Iris pigment epithelial cell (primary cell): ENCODE measurements at regions not wholly inside any gene's neighbourhood (a gene's known extent, or its start where the extent isn't known, plus 50 kb on each side); places are given as distances from the start of the nearest gene placed in this dataset.

Source experiments
- DNase-seq: peaks from one replicate; pipeline ENCODE4 v3.0.0-alpha.2; 2011; ENCODE audit warnings: low read depth

DNA sequence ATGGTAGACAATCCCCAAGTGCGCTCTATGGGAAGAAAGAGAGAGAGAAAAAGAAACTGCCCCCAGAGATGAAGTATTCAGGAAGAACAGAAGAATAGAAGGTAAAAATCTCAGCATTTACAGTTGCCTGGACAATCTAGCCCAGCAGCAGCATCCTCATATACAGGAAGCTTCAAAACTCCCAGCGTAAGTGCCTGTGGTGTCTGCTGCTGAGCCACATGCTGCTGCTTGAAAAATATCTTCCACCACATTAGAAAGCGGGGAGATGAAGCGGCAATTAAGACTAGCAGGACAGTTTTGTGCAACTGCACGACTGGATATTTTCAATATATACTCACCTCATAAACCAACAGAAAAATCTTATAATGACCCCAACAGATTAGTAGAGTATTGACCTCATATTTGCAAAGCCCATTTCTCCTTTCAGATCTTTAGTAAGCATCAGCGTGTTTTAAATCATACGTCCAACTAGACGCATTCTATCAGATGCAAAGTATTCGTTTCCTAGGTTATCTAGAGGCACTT lies 972.0 kb upstream of the TENM3 start:
- DNase-seq, result no peak

DNA sequence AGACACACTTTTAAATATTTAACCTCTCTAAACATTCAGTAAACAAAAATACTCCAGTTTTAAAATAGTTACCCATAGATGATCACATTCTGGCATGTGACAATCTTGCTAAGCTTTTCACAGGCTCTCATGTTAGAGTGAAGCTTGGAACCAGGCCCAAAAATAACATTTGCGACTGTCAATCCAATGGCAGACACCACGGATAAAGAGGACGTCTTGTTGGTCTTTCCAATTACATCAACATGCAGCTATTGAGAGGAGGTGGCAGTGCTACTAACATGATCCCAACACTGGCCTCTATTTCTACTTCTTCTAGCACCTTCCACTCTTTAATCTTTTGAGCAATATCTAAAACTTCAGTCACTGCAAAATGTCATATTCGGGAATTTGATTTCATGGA lies 970.8 kb upstream of the TENM3 start:
- no peak for DNase-seq

DNA sequence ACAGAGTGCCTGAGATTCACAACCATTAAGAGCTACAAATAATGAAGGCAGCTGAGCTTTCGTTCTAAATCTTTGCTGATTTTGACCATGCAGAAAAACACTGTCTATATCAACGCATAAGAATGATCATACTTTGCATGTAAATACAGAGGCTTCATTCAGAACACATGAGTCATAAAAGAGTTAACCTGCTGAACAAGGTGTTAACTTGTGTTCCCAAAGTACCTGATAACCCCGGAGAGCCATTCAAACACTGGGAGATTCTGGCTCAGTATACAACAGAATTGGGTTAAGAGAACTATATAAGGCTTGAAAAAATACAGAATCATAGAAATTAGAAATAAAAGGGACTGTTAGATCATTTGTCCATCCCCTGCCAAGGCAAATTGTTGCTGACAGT lies 964.3 kb upstream of the TENM3 start:
- no peak for DNase-seq

DNA sequence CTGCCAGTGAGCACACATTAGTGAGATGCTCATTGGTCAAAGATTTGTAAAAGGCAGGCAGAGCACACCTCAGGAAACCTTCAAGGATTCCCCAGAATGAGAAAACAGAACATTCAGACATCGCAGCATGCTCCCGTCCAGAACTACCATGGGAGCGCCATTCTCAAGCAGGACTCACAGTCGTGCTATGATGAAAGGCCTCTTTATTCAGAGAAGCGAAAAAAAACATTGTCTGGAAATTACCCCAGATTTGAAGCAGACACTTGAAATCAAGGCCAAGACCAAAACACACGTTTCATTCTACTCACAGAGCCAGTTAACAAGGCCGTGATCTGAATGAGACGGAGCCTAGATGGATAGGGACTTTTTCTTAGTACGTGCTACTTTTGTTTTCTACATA lies 961.8 kb upstream of the TENM3 start:
- no peak for DNase-seq

DNA sequence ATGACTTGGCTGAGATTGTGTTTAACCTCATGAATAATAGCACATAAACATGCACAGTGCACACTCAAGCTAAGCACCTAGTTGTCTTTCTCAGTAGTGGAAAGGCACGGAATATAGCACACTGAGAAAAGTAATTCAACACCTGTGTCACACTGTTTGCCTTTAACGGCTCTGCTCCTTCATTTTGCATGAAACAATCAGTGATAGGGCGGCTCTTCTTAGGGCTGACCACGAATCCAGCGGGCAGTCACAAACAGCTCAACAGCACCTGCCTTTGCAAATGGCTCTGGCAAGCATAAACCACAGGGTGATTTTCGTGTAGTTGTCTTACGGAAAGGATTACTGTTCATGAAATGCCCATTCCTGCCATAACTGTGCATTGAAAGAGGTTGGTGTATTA lies 954.0 kb upstream of the TENM3 start:
- no peak for DNase-seq

DNA sequence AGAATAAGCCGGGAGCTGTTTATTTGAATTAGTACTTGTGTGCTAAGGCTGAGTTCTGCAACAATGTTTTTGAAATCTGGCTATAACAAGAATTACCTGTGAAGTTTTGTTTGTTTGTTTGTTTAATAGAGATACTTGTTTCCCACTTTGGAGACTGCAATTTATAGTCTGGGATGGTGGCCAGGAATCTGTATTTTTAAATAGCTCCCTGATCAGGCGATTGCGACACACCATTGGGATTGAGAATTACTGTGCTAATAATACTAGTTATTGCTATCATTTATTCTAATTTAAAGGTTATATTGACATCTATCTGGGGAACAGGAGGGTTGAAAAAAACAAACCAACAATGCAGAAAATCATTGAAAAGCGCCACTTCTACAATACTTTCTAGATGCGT lies 951.6 kb upstream of the TENM3 start:
- DNase-seq, result no peak

DNA sequence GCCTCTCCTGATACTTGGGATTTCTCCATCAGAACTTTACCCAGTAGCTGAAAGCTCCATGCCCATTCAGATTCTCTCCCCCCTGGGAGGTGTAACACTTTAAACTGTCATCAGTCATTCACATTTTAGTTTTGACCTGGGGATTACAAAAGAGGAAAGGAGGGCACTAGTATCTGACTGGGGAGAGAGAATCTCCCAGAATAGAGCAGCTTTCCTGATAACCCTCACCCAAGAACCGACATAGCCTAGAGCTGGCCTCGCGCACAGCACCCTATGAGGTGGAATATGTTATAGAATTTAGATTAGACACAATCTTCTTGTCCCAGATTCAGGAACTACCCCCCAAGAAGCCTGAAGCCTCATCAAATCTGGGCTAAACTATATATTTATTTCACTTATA lies 950.2 kb upstream of the TENM3 start:
- DNase-seq, result no peak

DNA sequence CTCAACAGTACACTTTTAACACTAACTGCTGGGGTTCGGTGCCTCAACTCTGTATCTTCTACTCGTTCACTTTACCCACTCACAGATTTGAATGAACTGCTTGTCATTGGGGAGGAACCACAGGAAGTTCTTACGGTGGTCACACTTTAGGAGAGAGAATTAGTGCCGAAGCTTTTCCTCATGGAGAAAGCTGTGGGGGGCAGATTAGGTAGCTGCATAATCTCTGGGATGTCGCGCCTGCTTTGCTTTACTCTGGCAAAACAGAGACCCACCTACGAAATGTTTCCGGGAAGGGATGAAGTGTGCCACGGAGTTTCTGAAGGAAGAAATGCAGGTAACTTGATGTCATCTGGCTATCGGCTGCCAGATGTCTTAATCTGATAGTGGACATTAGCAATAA lies 949.7 kb upstream of the TENM3 start:
- DNase-seq, result no peak

DNA sequence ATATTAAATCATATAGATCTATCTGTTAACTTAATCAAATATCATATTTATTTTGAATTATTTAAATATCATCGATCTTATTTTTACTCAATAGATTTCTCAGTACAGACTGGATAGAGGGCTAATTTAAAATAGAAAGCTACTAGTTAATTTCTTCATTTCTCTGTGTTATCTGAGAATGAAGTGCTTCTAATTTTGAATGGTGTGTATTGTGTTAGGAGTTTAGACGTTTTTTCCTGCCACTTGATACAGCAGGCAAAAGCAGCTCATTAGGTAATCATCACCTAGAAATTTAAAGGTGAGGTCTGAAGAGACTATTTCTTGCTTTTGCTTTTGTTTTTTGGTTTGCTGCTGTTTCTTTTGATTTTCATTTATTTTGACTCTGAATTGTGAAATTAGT lies 948.8 kb upstream of the TENM3 start:
- no peak for DNase-seq

DNA sequence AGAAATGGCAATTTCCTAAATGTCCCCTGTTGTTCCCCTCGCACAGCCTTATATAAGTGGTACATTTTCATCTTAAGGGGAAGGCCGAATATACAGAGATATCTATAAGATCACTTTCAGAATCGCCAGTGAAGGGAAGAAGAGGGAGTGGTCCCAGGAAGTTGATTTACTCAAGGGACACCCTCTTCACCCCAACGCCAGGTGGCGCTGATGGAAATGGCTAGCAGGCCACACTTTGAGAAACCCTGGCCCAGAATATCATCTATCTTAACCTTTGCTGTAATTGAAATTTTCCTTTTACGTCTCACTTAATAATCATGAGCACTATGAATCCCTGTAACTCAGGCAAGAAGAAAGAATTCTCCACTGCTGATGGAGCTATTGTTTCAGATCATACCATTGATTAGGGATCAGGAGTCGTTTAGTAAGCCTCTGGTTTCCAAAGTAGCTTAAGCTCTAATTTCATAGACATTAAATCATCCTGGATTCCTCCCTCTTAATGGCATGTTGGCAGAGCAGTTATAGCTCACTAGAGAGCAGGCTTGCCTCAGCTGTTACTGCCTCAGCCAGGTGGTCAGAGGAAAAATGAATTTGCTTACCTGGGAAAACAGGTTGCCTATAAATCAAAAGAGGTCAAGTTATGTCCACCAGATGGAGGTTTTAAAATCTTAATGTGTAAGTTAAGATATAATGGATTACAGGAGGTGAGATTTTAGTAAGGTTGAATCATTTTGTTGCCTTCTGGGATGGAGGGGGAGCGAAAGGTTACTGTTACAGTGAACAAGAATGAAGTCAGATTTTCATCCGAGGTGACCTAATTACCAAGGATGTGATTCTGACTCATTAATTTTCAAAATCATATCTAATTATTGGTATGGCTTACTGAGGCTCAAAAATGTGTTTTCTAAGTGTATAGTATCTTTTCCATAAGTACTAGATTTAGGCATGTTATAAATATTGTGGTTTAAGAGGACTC lies 941.2 kb upstream of the TENM3 start:
- peak; percentile 12 for DNase-seq

DNA sequence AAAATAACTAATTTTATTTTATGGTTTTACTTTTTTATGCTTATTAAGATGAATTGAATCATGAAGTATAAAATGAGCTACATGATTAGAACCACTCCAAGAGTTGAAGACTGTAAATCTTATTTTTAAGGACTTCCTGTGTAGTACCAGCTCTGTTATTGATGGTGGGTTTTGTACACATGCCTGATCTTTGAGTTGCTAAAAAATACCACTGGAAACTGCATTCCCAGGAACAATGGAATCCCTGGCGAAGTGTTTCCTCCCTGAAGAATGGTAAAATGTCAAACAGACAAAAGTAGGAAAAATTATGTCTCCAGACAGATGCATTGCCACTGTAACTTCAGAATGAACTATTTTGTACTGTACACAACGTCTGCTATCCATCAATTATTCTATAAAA lies 935.4 kb upstream of the TENM3 start:
- DNase-seq, result no peak

DNA sequence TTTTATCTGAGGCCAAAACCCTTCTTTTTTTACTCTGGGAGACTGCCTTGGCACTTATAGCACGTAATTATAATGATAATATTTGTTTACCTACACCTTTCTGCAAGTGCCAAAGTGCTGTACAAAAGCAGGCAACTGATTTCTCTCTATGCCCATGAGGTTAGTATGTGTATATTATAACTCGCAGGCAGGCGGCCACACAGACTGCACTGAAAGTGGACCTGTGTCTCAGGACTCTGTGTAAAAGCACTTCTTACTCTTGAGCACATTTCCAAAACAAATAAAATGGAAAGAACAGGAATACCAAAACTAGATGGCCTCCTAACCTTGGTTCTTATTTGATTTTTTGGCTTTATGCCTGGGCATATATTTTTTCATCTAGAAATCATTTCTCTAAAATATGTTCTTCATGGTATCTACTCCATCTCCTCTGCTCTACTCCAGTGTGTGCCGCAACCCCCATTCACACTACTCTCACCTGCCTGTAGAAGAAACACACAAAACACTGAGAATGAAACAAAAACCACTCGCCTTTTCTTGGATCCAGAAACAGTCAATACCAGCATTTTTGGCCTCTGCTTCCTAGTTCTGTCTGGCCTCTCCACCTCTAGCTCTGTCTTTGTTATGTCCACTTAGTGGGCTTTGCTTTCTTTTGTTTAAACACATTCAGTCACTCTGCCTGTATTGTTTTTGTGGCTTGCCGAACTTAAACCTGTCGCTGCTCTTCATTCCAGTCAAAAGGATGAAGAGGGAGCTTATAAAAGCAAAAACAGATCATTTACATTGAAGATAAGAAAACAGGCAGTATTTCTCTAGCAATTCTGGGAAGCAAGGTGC lies 934.5 kb upstream of the TENM3 start:
- no peak for DNase-seq

DNA sequence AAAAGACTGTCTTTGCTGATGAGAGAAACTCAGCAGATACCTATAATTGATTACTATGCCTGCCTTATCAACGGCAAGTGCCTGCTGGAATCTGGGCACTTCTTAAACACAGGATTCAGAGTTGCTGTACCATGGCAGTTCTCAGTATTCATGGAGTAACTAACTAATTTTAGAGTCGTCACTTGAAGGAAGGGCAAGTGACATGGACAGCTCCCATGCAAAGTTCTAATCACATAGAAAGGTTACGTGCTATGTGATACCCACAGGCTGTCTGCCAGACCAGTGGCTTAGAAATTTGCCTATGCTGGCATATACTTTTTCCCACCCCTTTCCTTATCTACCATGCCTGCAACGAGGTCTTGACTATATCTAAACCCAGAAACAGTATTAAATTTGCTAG lies 931.1 kb upstream of the TENM3 start:
- no peak for DNase-seq

DNA sequence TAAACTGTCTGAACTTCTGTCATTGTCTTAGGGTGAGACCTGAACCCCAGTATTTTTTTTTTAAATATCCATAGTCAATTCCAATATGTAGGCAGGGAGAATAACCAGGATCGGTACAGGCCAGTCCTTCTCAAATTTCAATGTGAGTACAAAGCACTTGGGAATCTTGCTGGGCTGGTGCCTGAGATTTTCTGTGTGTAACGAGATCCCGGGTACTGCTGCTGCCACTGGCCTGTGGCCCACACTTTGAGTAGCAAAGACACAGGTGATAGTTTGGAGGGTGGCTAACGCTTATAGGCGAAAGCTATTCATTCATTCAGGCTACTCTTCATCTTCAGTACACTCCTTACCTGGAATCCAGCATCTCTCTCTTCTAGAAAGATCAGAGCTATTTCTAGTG lies 923.6 kb upstream of the TENM3 start:
- no peak for DNase-seq

DNA sequence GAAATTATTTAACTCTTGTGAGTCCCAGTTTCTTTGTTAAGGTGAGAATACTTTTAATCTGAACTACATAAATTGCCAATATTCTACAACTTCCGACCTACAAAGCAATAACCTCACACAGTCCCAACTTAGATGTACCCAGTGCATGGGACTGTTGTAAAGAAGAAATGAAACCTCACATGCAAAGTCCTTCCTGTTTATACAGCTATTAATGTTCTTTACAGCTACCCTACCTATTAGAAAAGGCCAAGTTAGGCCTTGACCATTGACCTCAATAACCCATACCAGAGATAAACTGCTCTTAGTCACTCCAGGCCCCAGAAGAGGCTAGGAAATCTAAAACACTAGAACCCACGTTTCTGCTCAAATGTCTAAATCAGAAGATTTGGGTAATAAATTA lies 920.1 kb upstream of the TENM3 start:
- DNase-seq, result no peak

DNA sequence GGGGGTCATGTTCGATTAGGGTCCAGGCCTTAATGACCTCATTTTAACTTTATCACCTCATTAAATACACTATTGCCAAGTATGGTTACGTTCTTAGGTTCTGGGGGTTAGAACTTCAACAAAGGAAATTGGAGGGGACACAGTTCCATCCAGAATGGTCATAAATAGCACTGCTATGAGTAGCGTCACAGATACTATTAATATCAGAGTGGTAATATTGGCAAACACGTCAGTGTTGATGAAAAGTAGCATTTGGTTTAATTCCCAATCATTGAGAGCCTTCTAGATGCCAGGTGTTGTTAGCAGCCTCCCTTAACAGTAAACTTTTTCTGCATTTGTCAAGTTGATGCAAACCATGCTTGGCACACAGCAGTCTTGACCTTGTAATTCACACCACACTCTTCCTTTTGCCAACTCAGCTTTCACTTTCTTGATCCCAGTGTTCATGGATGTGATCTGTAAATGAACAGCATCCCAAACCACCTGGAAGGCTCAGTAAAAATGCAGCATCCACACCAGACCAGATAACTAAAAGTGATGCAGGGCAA lies 912.5 kb upstream of the TENM3 start:
- no peak for DNase-seq

DNA sequence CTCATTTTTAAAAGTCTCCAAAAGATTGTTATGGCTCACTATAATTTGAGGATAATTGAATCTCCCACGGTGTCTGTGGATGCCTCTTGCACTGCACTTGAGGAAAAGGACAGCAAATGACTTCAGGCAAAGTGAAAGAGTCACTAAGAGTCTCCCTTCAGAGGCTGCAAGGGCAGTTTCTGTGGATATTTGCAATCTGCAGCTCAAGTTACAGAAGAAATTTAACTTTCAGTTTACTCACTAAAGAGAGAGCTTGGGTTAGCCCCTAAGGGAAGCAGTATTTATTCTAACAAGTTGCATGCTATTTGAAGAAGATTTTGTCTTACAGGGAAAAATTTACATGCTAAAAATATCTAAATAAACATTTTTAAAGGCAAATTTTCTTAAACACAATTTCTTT lies 912.0 kb upstream of the TENM3 start:
- DNase-seq, result no peak

DNA sequence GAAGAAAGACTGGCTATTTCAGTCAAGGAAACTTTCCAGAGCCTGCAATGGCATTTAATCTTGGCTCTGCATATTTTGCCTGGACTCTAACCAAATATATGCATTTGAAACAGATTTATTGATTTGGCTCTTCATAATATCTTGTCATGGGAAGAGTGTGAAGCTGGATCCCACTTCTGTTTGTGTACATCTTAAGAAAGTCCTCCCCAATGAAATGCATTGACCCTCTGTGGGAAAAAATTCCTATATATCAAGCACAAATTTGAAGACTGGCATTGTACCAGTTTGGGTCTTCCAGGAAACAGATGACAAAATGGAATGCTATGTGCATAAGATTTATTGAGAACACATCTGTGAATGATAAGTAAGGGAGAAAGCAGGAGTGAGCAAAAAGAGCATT lies 897.3 kb upstream of the TENM3 start:
- DNase-seq, result no peak

DNA sequence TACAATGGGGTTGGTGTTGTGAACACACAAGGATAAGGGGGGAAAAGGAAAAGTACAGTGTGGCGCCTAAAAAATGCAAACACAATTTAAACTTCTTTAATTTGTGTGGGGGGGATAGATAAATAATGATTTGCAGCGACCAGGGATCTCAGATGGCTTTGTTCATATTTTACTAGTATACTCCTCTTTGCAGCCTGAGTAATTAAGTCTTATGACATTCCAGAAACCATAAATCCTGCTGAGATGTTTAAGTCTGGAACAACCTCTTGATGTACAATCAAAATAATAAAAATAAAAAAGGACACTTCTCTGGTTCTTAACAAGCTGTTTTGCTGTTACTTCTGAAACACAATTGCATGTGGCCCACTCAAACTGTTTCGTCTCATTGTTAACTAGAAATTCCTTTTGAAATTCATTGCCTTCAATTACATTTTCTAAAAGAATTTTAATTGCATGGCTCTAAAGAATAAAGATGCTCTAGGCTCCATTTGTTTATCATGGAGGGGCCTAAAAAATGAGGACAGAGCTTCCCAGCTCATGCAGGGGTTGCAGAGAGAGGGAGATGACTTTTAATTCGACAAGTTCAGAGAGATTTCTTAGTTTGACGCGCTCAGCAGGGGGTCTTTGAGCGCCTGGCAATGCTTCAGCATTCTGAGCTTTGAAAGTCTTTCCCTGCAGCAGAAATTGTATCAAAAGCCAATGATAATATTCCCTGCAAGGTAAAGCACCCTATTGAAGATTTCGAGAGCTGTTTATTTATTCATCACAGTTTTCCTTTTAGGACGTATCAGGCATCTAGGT lies 892.4 kb upstream of the TENM3 start:
- no peak for DNase-seq

DNA sequence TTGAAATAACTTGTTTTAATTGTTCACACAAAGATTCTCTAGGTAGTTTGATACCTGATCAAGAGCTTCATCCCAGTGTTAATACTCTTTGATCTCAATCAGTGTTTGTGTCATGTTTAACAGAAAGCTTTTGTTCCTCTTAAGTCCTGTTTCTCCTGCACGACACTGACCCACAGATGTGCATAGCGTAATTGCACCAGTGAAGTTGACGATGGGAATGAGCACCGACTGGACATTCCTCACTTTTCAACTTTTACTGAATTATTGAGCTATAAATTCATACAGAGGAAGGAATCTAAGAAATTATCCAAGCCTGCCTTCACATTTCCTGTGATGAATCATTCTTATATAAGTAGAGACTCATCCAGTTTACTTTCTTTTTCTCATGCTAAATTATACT lies 878.7 kb upstream of the TENM3 start:
- peak; percentile 4 for DNase-seq

DNA sequence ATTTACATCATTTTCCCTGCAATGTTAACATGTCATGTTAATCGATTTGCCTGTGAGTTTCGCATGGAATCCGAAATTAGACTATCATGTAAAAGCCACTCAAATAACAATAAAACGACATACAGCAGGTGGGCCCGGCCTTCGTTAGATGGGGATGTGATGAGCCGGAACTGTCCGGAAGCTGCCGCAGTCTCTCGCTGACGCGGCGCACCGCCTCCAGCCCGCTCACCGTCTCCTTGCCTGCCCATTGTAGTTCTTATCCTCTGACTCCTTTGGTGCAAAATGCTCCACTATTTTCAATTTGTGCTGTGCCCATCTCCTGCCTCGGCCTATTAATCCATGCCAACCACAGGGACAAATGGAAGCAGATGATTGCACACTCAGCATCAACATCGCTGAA lies 877.5 kb upstream of the TENM3 start:
- DNase-seq, result no peak

DNA sequence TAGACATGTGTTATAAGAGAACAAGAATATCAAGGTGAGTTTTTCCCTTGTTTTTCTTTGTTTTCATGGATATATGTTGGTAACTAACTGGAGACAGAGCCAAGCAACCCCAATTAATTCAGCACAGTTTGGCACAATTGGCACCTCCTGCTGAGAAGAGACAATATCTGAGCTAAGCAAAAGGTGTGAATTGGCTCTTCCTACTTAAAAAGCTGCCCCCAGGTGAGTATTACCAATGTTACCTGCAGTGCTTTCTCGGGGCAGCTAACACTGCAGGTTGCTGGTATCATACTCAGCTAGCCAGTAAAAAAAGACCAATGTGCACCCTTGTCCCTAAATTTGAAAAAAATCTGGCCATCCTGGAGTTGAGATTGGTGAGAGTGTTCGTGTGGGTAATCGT lies 871.2 kb upstream of the TENM3 start:
- no peak for DNase-seq
